ENCODE measurements at regions not wholly inside any gene's neighbourhood (a gene's known extent, or its start where the extent isn't known, plus 50 kb on each side); places are given as distances from the start of the nearest gene placed in this dataset.

GRCh38 chr1:29687601-29688244 lies 451.4 kb downstream of the PTPRU start:
- POLR2A ChIA-PET, result no interaction called here
- Histone ChIP-seq H3K4me1 (no peaks in the 10 kb centered on the region), H3K4me3 (no peak overlapping the region), H3K4me2 (no peak overlapping the region), H3K27ac (no peak overlapping the region), H3K9me3 (no peaks in the 10 kb centered on the region)
- DNase-seq (ENCODE audit: low read depth in 1 of 2, low spot score in 1 of 2) (no peak), ATAC-seq (no peak), FAIRE-seq (no peak)
- WGBS (ENCODE audit: missing lambda C conversion rate), result 29% methylated on average over 4 of the region's 4 CpGs
- TF ChIP-seq CHD2 (IDR thresholded peaks at IDR 0.05; ENCODE audit: low read length, partially characterized antibody) (no peak), HMGXB4 (CRISPR knock-in tag; IDR thresholded peaks at IDR 0.05; ENCODE audit: borderline replicate concordance) (no peak), RAD21 (conservative IDR thresholded peaks at IDR 0.05 in 1 of 2, IDR thresholded peaks at IDR 0.05 in 1 of 2) (no peak), ZNF302 (CRISPR knock-in tag; IDR thresholded peaks at IDR 0.05) (no peak), HDAC2 (IDR thresholded peaks at IDR 0.05) (no peak), HEYL (CRISPR knock-in tag; IDR thresholded peaks at IDR 0.05) (no peak), PHF8 (IDR thresholded peaks at IDR 0.05; ENCODE audit: borderline replicate concordance, low read depth) (no peak), EP300 (IDR thresholded peaks at IDR 0.05) (no peak), ZSCAN20 (CRISPR knock-in tag; IDR thresholded peaks at IDR 0.05) (no peak), POLR2AphosphoS2 (conservative IDR thresholded peaks at IDR 0.05; ENCODE audit: low read length) (no peak), ESRRA (IDR thresholded peaks at IDR 0.05; ENCODE audit: borderline replicate concordance, low read length) (no peak), NPAS2 (CRISPR knock-in tag; IDR thresholded peaks at IDR 0.05; ENCODE audit: borderline replicate concordance) (no peak), CHD4 (IDR thresholded peaks at IDR 0.05; ENCODE audit: borderline replicate concordance) (no peak), TP53 (CRISPR knock-in tag; IDR thresholded peaks at IDR 0.05) (no peak), KDM1A (IDR thresholded peaks at IDR 0.05; ENCODE audit: low read depth) (no peak), ATOH8 (CRISPR knock-in tag; IDR thresholded peaks at IDR 0.05; ENCODE audit: low read depth) (no peak), TFCP2L1 (CRISPR knock-in tag; IDR thresholded peaks at IDR 0.05) (no peak), CBX2 (IDR thresholded peaks at IDR 0.05; ENCODE audit: borderline replicate concordance, low read depth) (no peak)
- CTCF ChIA-PET, result interaction anchor here (0.6 to 1.4 kb wide), 4 partner anchors 11 to 461 kb away, joined by 3 to 5 read pairs (median 4); no protein-coding TSS in a partner anchor

- H3K4me3 ChIP-seq, result no peak overlapping the region
- H3K4me1 ChIP-seq, result no peaks in the 10 kb centered on the region
- ChIA-PET POLR2A (no interaction called here), CTCF (interaction anchor here (0.6 kb wide), 1 partner anchor 460 kb away, joined by 3 read pairs; no protein-coding TSS in a partner anchor)
- 52% methylated on average over 3 of the region's 3 CpGs for whole genome bisulfite sequencing (ENCODE audit: missing lambda C conversion rate)
- H3K4me2 ChIP-seq, result no peak overlapping the region
- H3K27ac ChIP-seq, result no peak overlapping the region
- ATAC-seq, result no peak
- no peak for FAIRE-seq
- no peaks in the 10 kb centered on the region for H3K9me3 ChIP-seq
- no peak for TF ChIP-seq CHD2 (IDR thresholded peaks at IDR 0.05; ENCODE audit: low read length, partially characterized antibody)
- TF ChIP-seq PBX3 (IDR thresholded peaks at IDR 0.05), result no peak
- no peak for TF ChIP-seq MAFK (IDR thresholded peaks at IDR 0.05; ENCODE audit: partially characterized antibody)
- TF ChIP-seq ELK1 (IDR thresholded peaks at IDR 0.05; ENCODE audit: low read depth, low read length), result no peak
- TF ChIP-seq EP300 (IDR thresholded peaks at IDR 0.05), result no peak
- TF ChIP-seq TFCP2L1 (CRISPR knock-in tag; IDR thresholded peaks at IDR 0.05), result no peak
- no peak for TF ChIP-seq CBX2 (IDR thresholded peaks at IDR 0.05; ENCODE audit: borderline replicate concordance, low read depth)
- TF ChIP-seq POLR2A (IDR thresholded peaks at IDR 0.05; ENCODE audit: low read length), result no peak
- no peak for TF ChIP-seq CTCF (IDR thresholded peaks at IDR 0.05)
- DNase-seq (ENCODE audit: low read depth in 1 of 2, low spot score in 1 of 2), result no peak
Observed at GRCh38 chr1:29687166-29687565, 450.8 kb downstream of the PTPRU start.
